ENCODE measurements at regions not wholly inside any gene's neighbourhood (a gene's known extent, or its start where the extent isn't known, plus 50 kb on each side); places are given as distances from the start of the nearest gene placed in this dataset.
"Not testable (repeated sequence)": the region's sequence is repeated elsewhere in the genome, so short reads cannot be mapped to it uniquely, and the experiment has no call there.

GRCh38 chrX:140337263-140337662, 167.6 kb downstream of the SOX3 start:
- DNase-seq (ENCODE audit: low read depth) = no peak

DNA sequence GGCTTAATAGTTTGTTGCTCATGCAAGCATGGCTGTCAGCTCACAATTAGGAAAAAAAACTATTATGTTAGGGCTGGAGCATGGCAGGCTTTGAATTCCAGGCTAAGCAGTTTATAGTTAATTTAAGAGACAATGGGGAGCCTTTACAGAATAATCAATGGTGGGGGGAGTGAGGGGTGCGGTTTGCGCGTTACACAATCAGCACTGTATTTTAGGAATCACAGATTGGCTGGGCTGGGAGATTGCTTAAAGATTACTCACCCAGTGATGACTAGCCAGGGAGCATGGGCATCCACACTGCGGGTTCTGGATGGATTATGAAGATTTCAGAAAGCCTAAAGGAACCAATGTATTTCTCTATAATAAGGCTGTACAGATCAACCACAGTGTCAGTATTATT, 186.6 kb downstream of the SOX3 start:
- peak; percentile 19 for DNase-seq (ENCODE audit: low read depth)

DNA sequence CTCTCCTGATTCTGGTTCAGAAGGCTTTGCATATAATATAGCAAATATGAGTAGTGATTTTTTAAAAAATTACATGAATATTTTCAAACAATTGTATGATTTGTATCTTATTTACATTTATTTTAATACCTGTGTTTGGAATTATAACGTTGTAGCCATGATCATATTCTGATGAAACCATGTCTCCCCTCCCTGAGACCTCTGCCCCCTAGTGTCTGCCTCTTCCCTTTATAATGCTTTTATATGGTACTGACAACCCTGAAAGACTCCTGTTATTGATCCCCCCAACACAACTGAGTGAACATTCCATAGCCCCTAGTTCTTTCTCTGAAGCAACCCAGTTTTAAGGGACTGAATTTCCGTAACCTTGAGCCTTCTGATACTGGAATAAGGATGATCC, 187.4 kb downstream of the SOX3 start:
- no peak for DNase-seq (ENCODE audit: low read depth)

DNA sequence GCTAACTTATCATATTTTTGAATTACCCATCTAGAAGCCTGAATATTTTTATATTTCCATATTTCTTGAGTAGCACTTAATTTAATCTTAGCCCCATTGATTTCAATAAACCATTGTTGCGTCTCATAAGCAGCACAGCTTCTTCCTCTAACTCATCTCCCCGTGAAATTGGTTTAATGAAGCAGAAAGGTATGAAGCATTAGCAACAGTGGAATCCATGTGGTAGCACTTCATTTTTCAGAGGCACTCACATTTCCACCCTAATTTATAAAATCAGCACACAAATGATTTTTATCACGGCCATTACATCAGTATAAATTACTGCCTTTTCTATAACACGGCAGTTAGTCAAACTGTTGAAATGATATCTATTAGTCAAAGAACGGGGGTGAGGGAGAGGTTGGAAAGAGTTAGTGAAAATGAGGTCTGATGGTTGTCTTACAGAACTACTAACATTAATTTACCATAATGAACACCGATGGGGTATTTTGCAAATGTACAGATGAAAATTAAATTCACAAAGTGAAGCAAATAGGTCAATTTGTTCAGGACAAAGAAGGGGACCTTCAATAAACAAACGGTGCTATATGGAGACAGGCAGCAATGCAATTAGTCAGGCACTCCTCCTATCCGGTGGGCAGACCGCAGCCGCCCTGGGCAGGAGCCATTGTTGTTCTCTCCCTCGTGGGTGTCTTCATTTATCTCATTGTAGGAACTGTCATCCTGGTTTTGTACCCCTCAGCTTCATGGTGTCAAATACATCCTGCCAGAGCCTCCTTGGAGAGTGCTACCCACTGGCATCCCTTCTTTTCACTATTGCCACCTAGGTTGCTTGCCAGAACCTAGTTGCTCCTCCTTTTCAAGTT, 205.7 kb downstream of the SOX3 start:
- DNase-seq (ENCODE audit: low read depth) = peak; percentile 7

- DNase-seq (ENCODE audit: low read depth) = no peak
Observed at GRCh38 chrX:140297273-140297672, 207.6 kb downstream of the SOX3 start.

GRCh38 chrX:140292961-140293360, 211.9 kb downstream of the SOX3 start:
- DNase-seq (ENCODE audit: low read depth) = peak; percentile 6

- no peak for DNase-seq (ENCODE audit: low read depth)
Observed at GRCh38 chrX:140292188-140292587, 212.7 kb downstream of the SOX3 start.

- peak; percentile 79 for DNase-seq (ENCODE audit: low read depth)
Observed at GRCh38 chrX:140274811-140275525, 229.9 kb downstream of the SOX3 start.

DNA sequence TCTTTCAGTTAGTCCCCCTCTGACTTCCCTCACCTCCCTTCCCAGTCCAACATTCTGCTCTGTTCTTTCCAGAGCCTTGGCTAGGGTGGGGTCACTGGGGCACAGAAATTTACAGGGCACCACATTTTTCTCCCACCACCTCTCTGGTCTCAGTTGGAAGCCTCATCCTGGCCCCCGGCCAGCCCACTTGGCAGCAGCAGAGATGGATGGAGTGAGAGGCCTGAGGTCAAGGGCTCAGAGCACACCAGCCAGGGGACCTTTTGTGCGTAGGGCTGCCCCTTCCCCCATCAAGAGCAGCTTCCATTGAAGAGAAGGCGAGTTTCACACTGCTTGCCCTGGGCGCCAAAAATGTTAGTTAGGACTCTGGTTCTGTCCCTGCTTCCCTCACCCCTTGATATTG, 230.9 kb downstream of the SOX3 start:
- peak; percentile 0 for DNase-seq (ENCODE audit: low read depth)

- no peak for DNase-seq (ENCODE audit: low read depth)
Observed at GRCh38 chrX:140250391-140250790, 254.5 kb downstream of the SOX3 start.

DNA sequence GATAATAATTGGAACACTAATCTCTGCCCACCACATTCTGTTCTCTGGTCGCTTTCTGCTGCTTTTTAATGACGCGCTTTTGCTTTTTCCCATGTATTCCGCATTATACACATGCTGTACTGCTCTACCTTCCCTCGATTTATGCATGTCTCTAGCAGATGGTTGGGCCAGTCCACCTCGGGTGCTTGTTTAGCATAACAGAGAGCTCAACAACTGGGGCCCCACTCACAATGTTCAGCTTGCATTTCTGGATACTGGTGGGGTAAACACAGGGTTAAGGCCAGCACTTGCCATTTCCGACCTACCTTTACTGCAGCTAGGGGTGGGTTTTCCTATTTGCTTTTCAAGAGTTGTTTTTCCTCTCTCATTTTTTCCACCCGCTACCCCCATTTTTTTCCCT, 255.8 kb downstream of the SOX3 start:
- no peak for DNase-seq (ENCODE audit: low read depth)

GRCh38 chrX:140229191-140229590, 263.9 kb upstream of the CXorf66 start:
- DNase-seq (ENCODE audit: low read depth) = no peak

DNA sequence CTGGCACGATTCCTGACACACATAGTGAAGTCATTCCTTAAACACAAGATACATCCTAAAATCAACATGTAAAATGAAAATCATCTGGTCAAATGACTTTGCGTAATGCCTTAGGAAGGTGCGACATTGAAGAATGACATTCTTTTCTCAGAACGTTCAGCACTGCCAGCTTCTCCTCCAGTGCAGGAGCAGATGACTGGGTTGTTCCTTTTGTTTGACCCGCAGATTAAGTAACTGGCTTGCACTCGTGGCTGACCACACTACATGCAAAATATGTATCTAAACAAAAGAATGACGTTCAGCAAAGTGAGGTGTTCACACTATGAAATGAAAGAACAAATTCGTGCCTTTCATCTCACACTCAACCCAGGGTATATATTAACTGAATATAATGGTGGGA, 260.7 kb upstream of the CXorf66 start:
- not testable (repeated sequence) for DNase-seq (ENCODE audit: low read depth)

DNA sequence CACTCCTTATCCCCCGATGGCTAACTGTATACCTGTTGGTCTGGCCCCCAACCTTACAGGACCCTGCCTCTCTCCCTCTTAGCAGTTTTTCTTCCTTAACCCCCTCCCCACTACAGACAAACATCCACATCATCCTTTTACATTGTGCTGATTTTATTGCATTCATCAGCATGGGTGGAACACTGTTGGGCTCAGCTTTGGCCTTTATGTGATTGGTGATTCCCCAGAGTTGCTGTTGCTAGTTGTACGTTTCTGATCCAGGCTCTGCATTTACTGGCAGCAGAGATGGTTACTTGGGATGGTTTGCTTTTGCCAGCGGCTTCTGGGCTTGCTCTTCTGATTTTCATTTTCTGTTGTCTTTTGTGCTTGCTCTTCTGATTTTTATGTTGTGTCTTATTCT, 250.6 kb upstream of the CXorf66 start:
- DNase-seq (ENCODE audit: low read depth) = not testable (repeated sequence)

DNA sequence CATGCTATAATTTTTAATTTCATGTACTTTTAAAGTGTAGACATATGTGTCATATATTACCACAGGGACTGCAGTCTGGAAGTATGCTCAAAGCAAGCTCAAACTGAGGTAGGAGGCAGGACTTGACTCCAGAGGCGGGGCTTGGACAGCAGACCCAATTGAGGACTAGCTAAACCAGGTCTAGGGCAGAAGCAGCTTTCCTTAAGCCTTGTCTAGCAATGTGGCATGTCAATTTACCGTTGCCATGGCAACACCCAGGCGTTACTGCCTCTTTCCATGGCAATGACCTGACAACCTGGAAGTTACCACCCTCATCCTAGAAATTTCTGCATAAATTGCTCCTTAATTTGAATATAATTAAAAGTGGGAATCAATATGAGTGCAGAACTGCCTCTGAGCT, 249.2 kb upstream of the CXorf66 start:
- DNase-seq (ENCODE audit: low read depth) = not testable (repeated sequence)

DNA sequence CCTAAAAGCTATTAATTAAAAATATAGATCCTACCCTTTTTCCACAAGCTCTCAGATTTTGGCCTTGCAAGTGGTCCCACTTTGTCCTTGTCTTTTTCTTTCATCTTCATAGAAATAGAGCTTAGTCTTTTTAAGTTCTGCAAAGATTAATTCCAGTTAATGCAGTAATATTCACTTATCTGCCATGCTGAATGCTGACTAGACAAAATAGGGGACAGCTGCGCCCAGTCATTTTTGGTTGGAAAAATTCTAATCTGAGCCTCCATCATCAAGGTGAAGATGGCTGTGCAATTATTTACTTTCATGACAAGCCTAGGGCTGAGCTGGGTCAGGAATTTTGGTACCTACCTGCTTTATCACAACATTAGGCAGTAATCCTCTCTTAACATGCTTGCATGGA, 241.3 kb upstream of the CXorf66 start:
- DNase-seq (ENCODE audit: low read depth) = no peak

GRCh38 chrX:140190441-140191108, 225.3 kb upstream of the CXorf66 start:
- peak; percentile 19 for DNase-seq (ENCODE audit: low read depth)

GRCh38 chrX:140180585-140180984, 215.3 kb upstream of the CXorf66 start:
- peak; percentile 71 for DNase-seq (ENCODE audit: low read depth)

GRCh38 chrX:140177821-140178220, 212.5 kb upstream of the CXorf66 start:
- no peak for DNase-seq (ENCODE audit: low read depth)

DNA sequence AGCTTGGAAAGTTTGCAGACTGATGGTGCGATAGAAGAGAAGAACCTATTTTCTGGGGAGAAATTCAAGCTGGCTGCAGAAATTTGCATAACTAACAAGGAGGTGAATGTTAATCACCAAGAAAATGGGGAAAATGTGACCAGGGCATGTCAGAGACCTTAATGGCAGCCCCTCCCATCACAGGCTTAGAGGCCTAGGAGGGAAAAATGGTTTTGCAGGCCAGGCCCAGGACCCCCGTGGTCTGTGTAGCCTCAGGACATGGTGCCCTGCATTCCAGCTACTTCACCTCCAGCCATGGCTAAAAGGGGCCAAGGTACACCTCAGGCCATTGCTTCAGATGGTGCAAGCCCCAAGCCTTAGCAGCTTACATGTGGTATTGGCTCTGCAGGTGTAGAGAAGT, 207.1 kb upstream of the CXorf66 start:
- no peak for DNase-seq (ENCODE audit: low read depth)

DNA sequence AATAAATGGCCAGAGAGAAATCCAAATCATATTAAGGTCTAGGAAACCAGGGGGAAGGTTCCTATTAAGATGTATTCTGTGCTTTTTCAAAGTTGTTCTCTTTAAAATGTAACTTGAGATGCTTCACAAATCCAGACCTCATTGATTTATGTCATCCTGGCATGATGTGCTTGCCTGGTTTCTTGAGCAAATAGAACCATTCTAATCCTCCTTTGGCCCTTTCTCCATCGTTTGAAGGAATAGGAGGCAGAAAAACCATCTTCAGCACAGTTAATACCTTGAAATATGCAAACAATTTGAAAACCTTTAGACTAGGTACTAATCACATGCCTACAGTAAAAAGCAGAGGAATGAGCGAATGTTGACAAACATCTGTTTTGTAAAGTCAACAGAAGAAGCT, 202.2 kb upstream of the CXorf66 start:
- no peak for DNase-seq (ENCODE audit: low read depth)

- no peak for DNase-seq (ENCODE audit: low read depth)
Observed at GRCh38 chrX:140165849-140166248, 200.5 kb upstream of the CXorf66 start.

GRCh38 chrX:140164391-140164790, 199.1 kb upstream of the CXorf66 start:
- DNase-seq (ENCODE audit: low read depth) = no peak
